NCI-H2107 treated with DMSO at 0.1 percent for 48 hours (cell line): ENCODE measurements at regions not wholly inside any gene's neighbourhood (a gene's known extent, or its start where the extent isn't known, plus 50 kb on each side); places are given as distances from the start of the nearest gene placed in this dataset.
"Not testable (repeated sequence)": the region's sequence is repeated elsewhere in the genome, so short reads cannot be mapped to it uniquely, and the experiment has no call there.

Source experiments
- DNase-seq: peaks from one replicate; lab custom pipeline; 2025; ENCODE audit not compliant: unreplicated experiment; lab: John Stamatoyannopoulos, UW

DNA sequence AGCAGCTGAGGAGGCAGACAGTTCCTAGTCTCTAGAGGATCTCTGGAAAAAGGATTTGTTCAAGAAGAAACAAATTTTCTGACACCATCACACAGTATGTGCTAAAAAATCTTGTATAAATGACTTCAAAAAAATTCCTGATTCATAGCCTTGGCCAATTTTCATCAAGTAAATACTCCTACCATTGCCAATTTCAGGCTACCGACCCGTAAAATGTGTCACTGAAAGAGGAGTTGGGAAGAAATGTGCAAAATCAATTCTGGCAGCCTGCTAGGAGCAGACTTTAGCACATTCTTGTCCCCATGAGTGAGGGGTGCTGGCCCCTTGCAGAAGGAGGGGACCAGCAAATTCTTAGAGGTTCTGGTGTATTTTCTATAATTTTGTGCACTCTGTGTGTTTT lies 109.4 kb downstream of the TMEM30B start:
- DNase-seq, result no peak

DNA sequence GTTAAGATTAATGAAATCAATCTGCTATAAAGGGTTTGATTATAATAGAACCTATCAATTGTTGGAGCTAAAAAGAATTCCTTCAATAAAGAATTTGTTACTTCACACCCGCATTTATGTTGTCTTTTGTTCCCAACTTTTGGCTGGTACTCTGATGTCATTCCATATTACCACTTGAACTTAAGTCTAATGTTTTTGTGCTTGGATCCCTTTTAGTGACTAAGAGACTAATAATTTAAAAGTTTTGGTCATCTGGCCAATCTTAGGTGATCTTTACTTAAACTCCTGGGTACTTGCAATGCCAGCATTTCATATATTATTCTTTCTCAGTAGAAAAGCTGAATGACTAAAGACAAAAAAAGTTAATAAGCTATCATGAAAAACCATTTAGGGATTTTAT lies 113.0 kb downstream of the TMEM30B start:
- no peak for DNase-seq

DNA sequence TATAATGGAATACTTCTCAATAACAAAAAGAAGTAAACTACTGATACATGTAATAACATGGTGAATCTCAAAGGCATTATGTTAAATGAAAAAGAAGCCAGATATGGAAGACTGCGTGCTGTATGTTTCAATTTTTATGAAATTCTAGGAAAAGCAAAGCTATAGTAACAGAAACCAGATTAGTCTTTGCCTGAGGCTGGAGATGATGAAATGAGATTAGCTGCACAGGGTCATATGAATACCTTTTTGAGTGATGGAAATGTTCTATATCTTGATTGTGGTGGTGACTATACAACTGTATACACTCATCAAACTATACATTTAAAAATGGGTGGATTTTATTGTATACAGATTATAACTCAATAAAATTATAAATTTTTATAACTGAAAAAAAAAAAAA lies 113.5 kb downstream of the TMEM30B start:
- no peak for DNase-seq

DNA sequence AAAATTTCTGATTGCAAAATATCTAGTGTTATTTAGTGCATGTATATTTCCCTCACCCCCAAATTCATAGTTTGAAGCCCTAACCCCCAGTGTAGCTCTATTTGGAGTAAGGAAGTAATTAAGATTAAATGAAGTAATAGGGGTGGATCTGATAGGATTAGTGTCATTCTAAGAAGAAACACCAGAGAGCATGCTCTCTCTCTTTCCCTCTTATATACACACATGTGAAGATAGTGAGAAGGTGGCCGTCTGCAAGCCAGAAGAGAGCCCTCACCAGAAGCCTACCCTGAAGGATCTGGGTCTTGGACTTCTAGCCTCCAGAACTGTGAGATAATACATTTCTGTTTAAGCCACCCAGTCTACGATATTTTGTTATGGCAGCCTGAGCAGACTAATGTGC lies 120.3 kb downstream of the TMEM30B start:
- DNase-seq, result no peak

- no peak for DNase-seq
Measured at GRCh38 chr14:61154641-61155040, 126.5 kb downstream of the TMEM30B start.

- no peak for DNase-seq
Measured at GRCh38 chr14:61153914-61154545, 127.1 kb downstream of the TMEM30B start.

- DNase-seq, result no peak
Measured at GRCh38 chr14:61153431-61153830, 127.7 kb downstream of the TMEM30B start.

DNA sequence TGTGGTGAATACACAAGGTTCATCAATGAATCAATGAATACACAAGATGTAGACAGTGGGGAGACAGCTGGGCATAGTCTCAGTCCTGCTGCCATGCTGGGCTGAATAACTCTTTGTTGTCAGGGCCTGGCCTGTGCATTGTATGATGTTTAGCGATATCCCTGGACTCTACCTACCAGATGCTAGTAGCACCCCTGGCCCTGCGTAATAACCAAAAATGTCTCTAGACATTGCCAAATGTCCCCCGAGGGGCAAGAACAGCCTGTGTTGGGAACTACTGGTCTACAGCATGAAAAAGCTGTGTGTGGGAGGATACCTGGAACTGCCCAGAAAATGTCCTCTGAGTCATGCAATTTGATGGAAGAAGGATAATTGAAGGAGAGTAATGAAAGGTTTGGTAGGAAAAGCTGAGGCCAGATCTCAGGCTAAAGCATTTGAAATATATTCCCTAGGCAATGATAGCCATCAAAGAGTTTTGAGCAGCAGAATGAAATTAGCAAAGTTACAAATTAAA lies 128.2 kb downstream of the TMEM30B start:
- DNase-seq, result no peak

- DNase-seq, result no peak
Measured at GRCh38 chr14:61151251-61151650, 129.9 kb downstream of the TMEM30B start.

DNA sequence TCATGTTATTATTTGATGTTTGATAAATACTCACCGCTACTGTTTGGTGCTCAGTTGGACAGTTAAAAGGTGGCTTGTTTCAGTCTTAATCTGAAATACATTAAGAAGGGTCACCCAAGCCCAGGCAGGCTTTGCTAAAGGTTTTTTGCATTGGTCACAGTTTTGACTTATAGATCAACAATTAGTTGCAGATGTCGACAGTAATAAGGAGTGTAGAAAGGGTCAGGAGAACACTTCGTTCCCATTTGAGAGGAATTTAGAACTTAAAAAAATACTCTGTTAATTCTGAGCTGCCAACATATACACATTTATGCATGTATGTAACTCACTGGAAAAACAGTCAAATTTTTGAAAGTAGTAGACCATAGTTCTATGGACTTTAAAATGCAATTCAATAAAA lies 130.3 kb downstream of the TMEM30B start:
- no peak for DNase-seq

DNA sequence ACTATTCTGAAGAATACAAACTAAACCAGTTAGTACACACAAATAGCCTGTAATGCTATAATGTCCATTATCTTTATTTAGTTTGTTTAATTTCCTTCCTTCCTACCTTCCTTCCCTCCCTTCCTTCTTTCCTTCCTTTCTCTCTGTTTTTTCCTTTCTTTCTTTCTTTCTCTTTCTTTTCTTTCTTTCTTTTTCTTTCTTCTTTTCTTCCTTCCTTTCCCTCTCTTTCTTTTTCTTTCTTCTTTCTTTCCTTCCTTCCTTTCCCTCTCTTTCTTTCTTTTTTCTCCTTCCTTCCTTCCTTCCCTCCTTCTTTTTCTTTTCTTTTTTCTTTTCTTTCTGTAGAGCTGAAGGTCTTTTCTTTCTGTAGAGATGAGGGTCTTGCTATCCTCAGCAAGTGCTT lies 131.2 kb downstream of the TMEM30B start:
- DNase-seq, result no peak

DNA sequence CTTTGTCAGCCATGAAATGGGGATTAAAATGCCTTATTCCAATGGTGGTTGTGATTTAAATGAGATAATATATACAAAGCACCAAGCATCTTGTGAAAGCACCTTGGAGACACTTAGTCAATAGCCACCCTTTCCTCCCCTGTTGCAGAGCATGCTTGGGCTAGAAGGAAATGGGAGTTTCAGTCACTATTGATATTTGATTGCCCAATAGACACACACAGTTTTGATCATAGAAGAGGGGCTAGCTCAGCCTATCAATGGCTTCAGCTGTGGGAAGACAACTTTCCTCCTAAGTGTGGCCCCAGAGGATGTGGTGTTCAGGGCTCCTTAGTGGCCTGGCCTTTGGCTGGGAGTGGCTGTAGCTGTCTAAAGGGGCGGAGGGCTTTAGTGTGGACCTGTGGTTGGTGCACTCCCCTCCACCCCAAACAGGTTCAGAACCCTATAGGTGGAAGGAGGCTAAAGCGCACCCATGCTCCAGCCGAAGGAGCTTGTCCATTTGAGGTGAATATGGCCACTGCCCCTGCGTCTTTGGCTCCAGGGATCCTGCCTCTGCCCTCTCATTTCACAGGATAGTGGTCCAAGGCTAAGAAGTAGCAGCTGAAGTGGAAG lies 132.3 kb downstream of the TMEM30B start:
- no peak for DNase-seq

- DNase-seq, result peak; percentile 86
Measured at GRCh38 chr14:61147831-61148549, 133.1 kb downstream of the TMEM30B start.

GRCh38 chr14:61147381-61147821 lies 133.7 kb downstream of the TMEM30B start:
- DNase-seq, result peak; percentile 91

- no peak for DNase-seq
Measured at GRCh38 chr14:61146899-61147298, 134.2 kb downstream of the TMEM30B start.

DNA sequence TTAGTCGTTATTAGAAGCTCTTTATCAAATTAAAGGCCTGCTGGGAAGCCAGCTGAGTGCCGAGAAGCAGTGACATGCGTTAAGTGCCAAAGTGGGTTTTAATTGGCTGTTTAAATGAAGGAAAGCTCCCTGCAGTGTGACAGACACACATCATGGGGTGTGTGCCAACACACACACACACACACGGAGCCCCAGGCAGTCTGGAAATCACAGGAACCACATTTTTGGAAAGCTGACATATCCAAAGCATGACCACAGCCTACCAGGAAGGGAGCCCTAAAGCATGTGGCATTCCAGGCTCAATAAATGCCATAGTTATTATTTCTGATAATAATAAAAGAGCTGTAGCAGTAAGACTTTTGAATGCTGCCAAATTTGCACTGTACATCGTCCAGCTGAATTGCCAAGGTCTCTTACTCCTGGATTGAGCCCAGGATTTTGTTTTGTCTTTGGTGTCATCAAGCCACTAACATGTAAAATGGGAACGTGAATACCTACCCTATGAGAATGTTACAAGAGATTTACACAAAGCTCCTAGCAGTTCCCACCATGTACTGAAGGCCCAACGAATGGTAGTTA lies 135.1 kb downstream of the TMEM30B start:
- DNase-seq, result peak; percentile 100

DNA sequence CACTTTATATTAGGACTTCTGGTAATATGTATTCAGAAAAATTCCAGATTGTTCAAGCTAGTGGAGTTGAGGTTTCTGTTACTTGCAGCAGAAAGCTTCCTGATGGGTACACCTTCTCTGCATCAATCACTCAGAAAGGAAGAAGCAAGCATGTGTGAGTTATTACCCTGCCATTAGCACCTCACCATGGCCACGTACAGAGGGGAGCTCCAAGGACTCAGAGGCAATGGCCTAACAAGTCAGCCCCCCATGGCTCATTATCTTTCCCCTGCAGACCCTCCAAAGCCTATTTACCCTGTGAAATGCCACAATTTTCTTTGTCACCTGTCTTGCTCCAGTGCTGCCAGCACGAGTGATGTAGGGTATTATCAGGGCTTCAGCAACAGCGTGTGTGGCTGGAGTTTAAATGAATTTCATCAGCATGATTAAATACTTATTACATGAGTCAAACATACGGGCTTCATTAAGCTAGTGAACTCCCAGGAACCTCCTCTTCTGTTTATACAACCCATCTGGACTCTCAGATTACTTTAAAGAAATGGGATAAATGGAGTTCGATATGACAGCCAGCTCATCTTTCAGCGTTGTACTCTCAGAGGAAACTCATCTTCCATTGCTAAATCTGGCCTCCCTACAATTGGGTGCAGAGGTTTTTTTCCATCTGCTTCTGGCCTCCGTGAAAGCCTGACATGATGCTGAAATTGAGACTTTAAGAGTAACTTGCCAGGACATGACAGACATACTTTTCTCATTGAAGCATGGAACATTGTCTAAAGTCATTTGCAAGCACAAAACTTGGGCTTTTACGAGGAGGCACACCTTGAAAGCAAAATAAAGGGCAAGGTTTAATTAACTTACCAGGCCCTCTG lies 135.9 kb downstream of the TMEM30B start:
- peak; percentile 100 for DNase-seq

DNA sequence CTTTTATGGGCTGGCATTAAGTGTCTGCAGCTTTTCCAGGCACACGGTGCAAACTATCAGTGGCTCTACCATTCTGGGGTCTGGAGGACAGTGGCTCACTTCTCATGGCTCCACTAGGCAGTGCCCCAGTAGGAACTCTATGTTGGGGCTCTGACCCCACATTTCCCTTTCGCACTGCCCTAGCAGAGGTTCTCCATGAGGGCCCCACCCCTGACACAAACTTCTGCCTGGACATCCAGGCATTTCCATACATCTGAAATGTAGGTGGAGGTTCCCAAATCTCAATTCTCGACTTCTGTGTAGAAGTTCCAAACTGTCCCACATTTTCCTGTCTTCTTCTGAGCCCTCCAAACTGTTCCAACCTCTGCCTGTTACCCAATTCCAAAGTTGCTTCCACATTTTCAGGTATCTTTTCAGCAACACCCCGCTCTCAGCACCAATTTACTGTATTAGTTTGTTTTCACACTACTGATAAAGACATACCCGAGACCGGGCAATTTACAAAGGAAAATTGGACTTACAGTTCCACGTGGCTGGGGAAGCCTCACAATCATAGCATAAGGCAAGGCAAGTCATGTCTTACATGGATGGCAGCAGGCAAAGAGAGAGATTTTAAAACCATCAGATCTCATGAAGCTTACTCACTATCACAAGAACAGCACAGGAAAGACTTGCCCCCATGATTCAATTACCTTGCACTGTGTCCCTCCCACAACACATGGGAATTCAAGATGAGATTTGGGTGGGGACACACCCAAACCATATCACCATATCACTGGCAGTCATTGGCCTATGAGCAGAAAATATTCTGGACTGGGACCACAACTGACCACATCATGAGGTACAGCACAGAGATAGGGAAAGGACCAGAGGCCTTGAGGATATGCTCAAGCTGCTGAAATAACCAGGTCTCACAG lies 136.8 kb downstream of the TMEM30B start:
- DNase-seq, result not testable (repeated sequence)

DNA sequence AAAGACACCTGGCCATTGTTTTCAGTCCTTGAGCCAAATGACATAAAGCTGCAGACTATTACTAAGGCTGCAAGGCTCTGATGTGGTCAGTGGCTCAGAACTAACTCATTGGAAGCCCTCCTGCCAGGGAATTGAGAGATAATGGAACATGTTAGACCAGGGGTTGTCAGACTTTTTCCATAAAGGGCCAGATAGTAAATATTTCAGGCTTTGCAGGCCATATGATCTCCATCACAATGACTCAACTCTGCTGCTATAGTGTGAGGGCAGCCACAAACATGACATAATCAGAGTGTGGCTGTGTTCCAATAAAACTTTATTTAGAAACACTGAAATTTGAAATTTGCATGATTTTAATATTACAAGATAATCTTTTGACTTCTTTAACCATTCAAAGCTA lies 140.3 kb downstream of the TMEM30B start:
- DNase-seq, result peak; percentile 57

DNA sequence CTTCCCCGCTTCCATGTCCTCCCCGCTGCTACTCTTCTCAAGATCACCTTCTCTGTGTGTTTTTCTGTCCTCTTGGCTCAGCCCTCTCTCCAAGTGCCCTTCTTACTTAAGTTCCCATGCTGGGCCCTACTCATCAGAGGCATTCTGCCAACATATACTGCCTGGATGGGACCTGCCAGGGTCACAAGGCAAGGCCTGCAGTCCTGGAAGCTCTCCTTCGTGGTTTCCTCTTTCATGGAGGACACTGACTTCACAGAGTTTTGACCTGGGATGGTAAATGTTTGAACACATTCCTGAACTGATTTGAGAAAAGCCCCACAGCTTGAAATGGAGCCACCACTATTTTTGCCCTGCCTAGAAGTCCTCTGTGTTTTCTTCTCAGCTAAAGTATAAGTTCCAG lies 140.9 kb downstream of the TMEM30B start:
- DNase-seq, result no peak
